ENCODE measurements at regions not wholly inside any gene's neighbourhood (a gene's known extent, or its start where the extent isn't known, plus 50 kb on each side); places are given as distances from the start of the nearest gene placed in this dataset.

DNA sequence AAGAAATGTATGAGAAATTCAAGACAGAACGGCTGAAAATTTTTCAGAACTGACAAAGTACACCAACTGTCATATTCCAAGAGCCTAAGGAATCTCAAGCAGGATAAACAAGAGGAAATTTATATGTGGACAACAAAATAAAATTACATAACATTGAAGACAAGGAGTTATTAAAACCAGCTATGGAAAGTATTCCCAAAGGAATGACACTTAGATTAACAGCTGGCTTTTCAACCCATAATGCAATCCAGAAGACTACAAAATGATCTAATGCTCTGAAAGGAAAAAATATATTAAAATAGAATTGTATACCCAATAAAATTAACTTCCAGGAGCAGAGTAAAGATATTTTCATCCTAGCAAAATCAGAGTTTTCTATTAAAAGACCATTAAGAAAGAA is 132.2 kb upstream of the BNIP2 start:
- TF ChIP-seq, protein P1, sequence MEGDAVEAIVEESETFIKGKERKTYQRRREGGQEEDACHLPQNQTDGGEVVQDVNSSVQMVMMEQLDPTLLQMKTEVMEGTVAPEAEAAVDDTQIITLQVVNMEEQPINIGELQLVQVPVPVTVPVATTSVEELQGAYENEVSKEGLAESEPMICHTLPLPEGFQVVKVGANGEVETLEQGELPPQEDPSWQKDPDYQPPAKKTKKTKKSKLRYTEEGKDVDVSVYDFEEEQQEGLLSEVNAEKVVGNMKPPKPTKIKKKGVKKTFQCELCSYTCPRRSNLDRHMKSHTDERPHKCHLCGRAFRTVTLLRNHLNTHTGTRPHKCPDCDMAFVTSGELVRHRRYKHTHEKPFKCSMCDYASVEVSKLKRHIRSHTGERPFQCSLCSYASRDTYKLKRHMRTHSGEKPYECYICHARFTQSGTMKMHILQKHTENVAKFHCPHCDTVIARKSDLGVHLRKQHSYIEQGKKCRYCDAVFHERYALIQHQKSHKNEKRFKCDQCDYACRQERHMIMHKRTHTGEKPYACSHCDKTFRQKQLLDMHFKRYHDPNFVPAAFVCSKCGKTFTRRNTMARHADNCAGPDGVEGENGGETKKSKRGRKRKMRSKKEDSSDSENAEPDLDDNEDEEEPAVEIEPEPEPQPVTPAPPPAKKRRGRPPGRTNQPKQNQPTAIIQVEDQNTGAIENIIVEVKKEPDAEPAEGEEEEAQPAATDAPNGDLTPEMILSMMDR (IDR thresholded peaks at IDR 0.05; ENCODE audit: low read depth, low read length, poor library complexity, severe bottlenecking), result no peak
- TF ChIP-seq EZH2phosphoT487 (IDR thresholded peaks at IDR 0.05; ENCODE audit: borderline replicate concordance, low read length), result no peak

Measured in DOHH2 (cell line).